KMS-11 (cell line): ENCODE measurements at regions not wholly inside any gene's neighbourhood (a gene's known extent, or its start where the extent isn't known, plus 50 kb on each side); places are given as distances from the start of the nearest gene placed in this dataset.

Experiments used
- H2AFZ ChIP-seq: fragments of 200-600 bp; sonication (generic); 2 replicates; pipeline ENCODE4 v1.6.1; 2016; ENCODE audit warnings: antibody characterized with exemption, mixed run types, low read depth
- H3K27ac ChIP-seq: fragments of 200-600 bp; sonication (generic); 2 replicates; pipeline ENCODE4 v1.6.1; 2016; ENCODE audit warnings: mild to moderate bottlenecking, mixed run types
- H3K27me3 ChIP-seq: fragments of 200-600 bp; sonication (generic); 2 replicates; pipeline ENCODE4 v1.6.1; 2017; ENCODE audit warnings: mild to moderate bottlenecking, low read depth, mixed run types, moderate library complexity; ENCODE audit not compliant: insufficient read depth
- H3K36me3 ChIP-seq: fragments of 200-600 bp; sonication (generic); 2 replicates; pipeline ENCODE4 v1.6.1; 2017; ENCODE audit warnings: mild to moderate bottlenecking, mixed run types; ENCODE audit not compliant: insufficient read depth
- H3K4me1 ChIP-seq: fragments of 200-600 bp; sonication (generic); 2 replicates; pipeline ENCODE4 v1.6.1; 2016; ENCODE audit warnings: mild to moderate bottlenecking, low read depth, mixed run types; ENCODE audit not compliant: poor library complexity, severe bottlenecking
- H3K4me2 ChIP-seq: fragments of 200-600 bp; sonication (generic); 2 replicates; pipeline ENCODE4 v1.7.0; 2016; ENCODE audit warnings: mild to moderate bottlenecking, mixed run types
- H3K4me3 ChIP-seq: fragments of 200-600 bp; sonication (generic); IDR thresholded peaks from 2 replicates; pipeline ENCODE4 v1.6.1; 2017; ENCODE audit warnings: low read depth, low read length, mixed read lengths; ENCODE audit not compliant: insufficient read depth
- H3K79me2 ChIP-seq: fragments of 200-600 bp; sonication (generic); 2 replicates; pipeline ENCODE4 v1.6.1; 2016; ENCODE audit warnings: low read depth, mixed run types; ENCODE audit not compliant: insufficient read depth
- H3K9ac ChIP-seq: fragments of 200-600 bp; sonication (generic); 2 replicates; pipeline ENCODE4 v1.6.1; 2016; ENCODE audit warnings: mild to moderate bottlenecking, mixed run types
- H4K20me1 ChIP-seq: fragments of 200-600 bp; sonication (generic); 2 replicates; pipeline ENCODE4 v1.6.1; 2016; ENCODE audit warnings: mild to moderate bottlenecking, mixed run types; ENCODE audit not compliant: insufficient read depth
- TF ChIP-seq, protein P1 (sequence below): fragments of 200-600 bp; sonication (generic); conservative IDR thresholded peaks from 2 replicates; pipeline ENCODE4 v1.6.1; 2017; ENCODE audit warnings: low read depth, mild to moderate bottlenecking, antibody characterized with exemption, low read length, moderate library complexity, mixed read lengths

DNA sequence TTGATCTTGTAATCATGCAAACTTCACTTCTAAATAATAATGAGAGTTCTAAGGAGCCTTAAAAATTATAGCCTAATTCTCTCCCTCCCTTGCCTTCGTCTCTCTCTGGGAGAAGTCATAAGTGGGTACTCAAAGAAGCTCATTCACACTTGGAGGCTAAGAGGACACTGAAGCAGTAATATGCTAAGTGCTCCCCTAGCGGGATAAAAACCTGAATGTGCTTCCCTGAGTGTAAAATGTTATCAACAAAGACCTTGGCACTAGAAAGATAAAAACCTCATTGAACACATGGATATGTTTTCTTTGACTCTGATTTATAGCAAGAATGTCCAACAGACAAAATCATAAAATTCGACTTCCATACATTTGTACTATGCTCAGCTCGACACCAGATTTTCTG, 337.9 kb upstream of the NOVA1 start:
- no peaks in the 10 kb centered on the region for H3K27me3 ChIP-seq
- no peak overlapping the region for H2AFZ ChIP-seq
- no peak overlapping the region for H3K4me2 ChIP-seq
- H3K27ac ChIP-seq: no peak overlapping the region
- no peak overlapping the region for H3K9ac ChIP-seq
- no peaks in the 10 kb centered on the region for H3K4me1 ChIP-seq
- no peaks in the 10 kb centered on the region for H4K20me1 ChIP-seq
- H3K36me3 ChIP-seq: no peaks in the 10 kb centered on the region
- no peaks in the 10 kb centered on the region for H3K79me2 ChIP-seq
- TF ChIP-seq, protein P1, sequence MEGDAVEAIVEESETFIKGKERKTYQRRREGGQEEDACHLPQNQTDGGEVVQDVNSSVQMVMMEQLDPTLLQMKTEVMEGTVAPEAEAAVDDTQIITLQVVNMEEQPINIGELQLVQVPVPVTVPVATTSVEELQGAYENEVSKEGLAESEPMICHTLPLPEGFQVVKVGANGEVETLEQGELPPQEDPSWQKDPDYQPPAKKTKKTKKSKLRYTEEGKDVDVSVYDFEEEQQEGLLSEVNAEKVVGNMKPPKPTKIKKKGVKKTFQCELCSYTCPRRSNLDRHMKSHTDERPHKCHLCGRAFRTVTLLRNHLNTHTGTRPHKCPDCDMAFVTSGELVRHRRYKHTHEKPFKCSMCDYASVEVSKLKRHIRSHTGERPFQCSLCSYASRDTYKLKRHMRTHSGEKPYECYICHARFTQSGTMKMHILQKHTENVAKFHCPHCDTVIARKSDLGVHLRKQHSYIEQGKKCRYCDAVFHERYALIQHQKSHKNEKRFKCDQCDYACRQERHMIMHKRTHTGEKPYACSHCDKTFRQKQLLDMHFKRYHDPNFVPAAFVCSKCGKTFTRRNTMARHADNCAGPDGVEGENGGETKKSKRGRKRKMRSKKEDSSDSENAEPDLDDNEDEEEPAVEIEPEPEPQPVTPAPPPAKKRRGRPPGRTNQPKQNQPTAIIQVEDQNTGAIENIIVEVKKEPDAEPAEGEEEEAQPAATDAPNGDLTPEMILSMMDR: no peak
- no peak overlapping the region for H3K4me3 ChIP-seq

DNA sequence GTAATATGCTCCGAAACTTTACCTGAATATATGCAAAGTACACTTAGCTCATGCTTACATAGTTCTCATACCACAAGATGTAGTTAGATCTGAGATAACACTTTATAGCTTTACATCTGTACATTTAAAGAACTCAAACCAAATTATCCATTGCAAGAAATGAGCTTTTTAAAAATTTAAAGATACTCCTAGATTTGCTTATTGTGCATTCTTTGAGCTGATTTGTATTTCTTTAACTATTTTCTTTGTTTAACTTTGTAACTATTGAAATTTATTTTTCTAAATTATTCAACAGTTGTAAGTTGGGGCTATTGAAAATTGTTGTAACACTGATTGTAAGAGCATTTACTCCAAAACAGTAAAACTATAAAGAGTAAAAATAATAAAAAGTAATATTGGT, 340.2 kb upstream of the NOVA1 start:
- H3K4me1 ChIP-seq: no peaks in the 10 kb centered on the region
- TF ChIP-seq, protein P1: no peak
- no peaks in the 10 kb centered on the region for H3K79me2 ChIP-seq
- no peak overlapping the region for H3K4me3 ChIP-seq
- H4K20me1 ChIP-seq: no peaks in the 10 kb centered on the region
- no peaks in the 10 kb centered on the region for H3K36me3 ChIP-seq
- H2AFZ ChIP-seq: no peak overlapping the region
- H3K9ac ChIP-seq: no peak overlapping the region
- no peak overlapping the region for H3K27ac ChIP-seq
- no peak overlapping the region for H3K4me2 ChIP-seq
- no peaks in the 10 kb centered on the region for H3K27me3 ChIP-seq

DNA sequence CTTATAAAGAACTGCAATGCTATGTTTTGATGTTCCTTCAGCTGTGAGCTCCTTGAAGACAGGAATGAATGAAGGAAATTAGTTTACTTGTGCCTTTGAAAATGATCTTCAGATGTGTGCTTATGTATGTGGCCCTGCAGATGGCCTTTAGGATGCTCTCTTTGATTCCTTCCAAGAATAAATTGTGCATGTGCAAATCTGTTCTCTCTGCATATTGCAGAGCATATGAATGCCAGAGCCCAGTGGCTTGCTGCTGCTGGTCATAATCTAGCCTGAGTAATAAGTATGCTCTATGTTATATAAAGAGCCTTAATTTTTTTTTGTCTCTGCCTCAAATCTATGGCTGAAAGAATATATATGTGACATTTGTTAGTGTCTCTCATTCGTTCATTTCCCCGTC, 341.9 kb upstream of the NOVA1 start:
- Histone ChIP-seq H3K36me3 (no peaks in the 10 kb centered on the region), H3K27ac (no peak overlapping the region), H3K4me2 (no peak overlapping the region), H3K9ac (no peak overlapping the region), H2AFZ (no peak overlapping the region), H3K4me3 (no peak overlapping the region), H4K20me1 (no peaks in the 10 kb centered on the region), H3K27me3 (no peaks in the 10 kb centered on the region), H3K79me2 (no peaks in the 10 kb centered on the region), H3K4me1 (no peaks in the 10 kb centered on the region)
- TF ChIP-seq, protein P1: no peak

DNA sequence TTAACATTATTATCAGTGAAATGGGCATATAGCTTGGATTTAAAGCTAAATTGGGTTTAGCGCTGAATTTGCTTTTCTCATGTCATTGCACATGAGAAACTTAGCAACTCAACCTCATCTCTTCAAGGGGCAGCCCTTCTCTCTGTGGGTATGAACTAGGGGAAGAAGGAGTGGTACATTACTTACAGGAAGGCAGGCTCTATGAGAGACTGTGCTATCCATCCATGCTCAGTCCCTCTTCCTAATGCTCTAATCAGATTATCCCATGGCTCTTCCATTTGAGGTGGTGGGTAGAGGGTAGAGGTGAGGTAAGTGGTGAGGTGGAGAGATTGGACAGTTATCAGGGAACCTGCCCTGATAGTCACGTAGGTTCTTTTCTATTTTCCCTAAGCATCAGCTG, 343.7 kb upstream of the NOVA1 start:
- no peaks in the 10 kb centered on the region for H3K36me3 ChIP-seq
- H3K27ac ChIP-seq: no peak overlapping the region
- no peaks in the 10 kb centered on the region for H4K20me1 ChIP-seq
- no peaks in the 10 kb centered on the region for H3K4me1 ChIP-seq
- H3K9ac ChIP-seq: no peak overlapping the region
- no peak overlapping the region for H3K4me2 ChIP-seq
- no peak overlapping the region for H2AFZ ChIP-seq
- H3K4me3 ChIP-seq: no peak overlapping the region
- no peaks in the 10 kb centered on the region for H3K79me2 ChIP-seq
- H3K27me3 ChIP-seq: no peaks in the 10 kb centered on the region
- TF ChIP-seq, protein P1: no peak

DNA sequence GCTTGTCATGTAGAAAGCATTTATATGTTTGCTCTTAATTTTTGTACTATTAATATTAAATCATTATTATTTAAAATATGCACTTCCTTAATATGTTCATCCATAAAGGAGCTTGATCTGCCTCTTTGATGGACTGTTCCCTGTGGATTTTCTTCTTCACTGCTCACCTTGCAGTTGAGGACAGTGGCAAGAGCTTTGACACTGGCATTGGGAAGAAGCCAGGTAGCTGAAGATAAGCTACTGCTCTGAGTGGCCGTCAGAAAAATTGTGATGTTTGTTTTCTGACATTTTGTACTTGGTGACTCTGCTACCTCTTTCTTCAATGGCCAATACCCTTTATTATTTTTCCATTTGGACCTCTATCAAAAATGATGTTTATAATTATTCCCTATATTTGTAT, 349.4 kb upstream of the NOVA1 start:
- Histone ChIP-seq H2AFZ (no peak overlapping the region), H3K4me2 (no peak overlapping the region), H3K9ac (no peak overlapping the region), H3K4me3 (no peak overlapping the region), H4K20me1 (no peaks in the 10 kb centered on the region), H3K4me1 (no peaks in the 10 kb centered on the region), H3K27ac (no peak overlapping the region), H3K27me3 (no peaks in the 10 kb centered on the region), H3K79me2 (no peaks in the 10 kb centered on the region), H3K36me3 (no peaks in the 10 kb centered on the region)
- TF ChIP-seq, protein P1: no peak
